OCI-LY3 (cell line): ENCODE measurements at regions not wholly inside any gene's neighbourhood (a gene's known extent, or its start where the extent isn't known, plus 50 kb on each side); places are given as distances from the start of the nearest gene placed in this dataset.

Experiments
- CTCF ChIP-seq: fragments of 200-600, 300-600 bp; sonication (generic); IDR thresholded peaks from 2 replicates; pipeline ENCODE4 v1.5.1; 2014; ENCODE audit warnings: antibody characterized with exemption, low read length, low read depth
- EZH2phosphoT487 ChIP-seq: fragments of 200-600 bp; shearing (Covaris generic); IDR thresholded peaks from 2 replicates; pipeline ENCODE4 v1.6.1; 2018; ENCODE audit warnings: antibody characterized with exemption, mixed run types, low read depth

GRCh38 chr2:120465701-120465988 lies 119.7 kb downstream of the INHBB start:
- TF ChIP-seq CTCF, result no peak
- TF ChIP-seq EZH2phosphoT487, result no peak
